Loucy (cell line): ENCODE measurements at regions not wholly inside any gene's neighbourhood (a gene's known extent, or its start where the extent isn't known, plus 50 kb on each side); places are given as distances from the start of the nearest gene placed in this dataset.
A peak's percentile ranks its signal among the peaks of the same experiment; 100 is the strongest.

Experiments
- H2AFZ ChIP-seq: fragments of 200-600 bp; sonication (generic); 2 replicates; pipeline ENCODE4 v1.6.0; 2016; ENCODE audit warnings: antibody characterized with exemption, mild to moderate bottlenecking, low read length, moderate library complexity
- H3F3A ChIP-seq: fragments of 200-600 bp; 2 replicates; pipeline ENCODE4 v1.6.0; 2016; ENCODE audit warnings: antibody characterized with exemption, low read depth, mild to moderate bottlenecking
- H3K27me3 ChIP-seq: fragments of 200-600 bp; sonication (generic); 2 replicates; pipeline ENCODE4 v1.6.1; 2014; ENCODE audit warnings: low read length, mild to moderate bottlenecking; ENCODE audit not compliant: insufficient read depth, poor library complexity, severe bottlenecking
- H3K36me3 ChIP-seq: fragments of 200-600 bp; sonication (generic); 2 replicates; pipeline ENCODE4 v1.6.1; 2016; ENCODE audit warnings: low read length; ENCODE audit not compliant: insufficient read depth
- H3K4me1 ChIP-seq: fragments of 200-600 bp; sonication (generic); 2 replicates; pipeline ENCODE4 v1.5.1; 2014; ENCODE audit warnings: low read length, mild to moderate bottlenecking; ENCODE audit not compliant: insufficient read depth, poor library complexity, severe bottlenecking
- H3K4me2 ChIP-seq: fragments of 200-600 bp; sonication (generic); 2 replicates; pipeline ENCODE4 v1.6.0; 2014; ENCODE audit warnings: antibody characterized with exemption, low read length, low read depth, mild to moderate bottlenecking; ENCODE audit not compliant: poor library complexity, severe bottlenecking
- H3K4me3 ChIP-seq: fragments of 200-600 bp; sonication (generic); 2 replicates; pipeline ENCODE4 v1.5.1; 2014; ENCODE audit warnings: low read length, mild to moderate bottlenecking, mixed read lengths; ENCODE audit not compliant: poor library complexity, severe bottlenecking
- H3K79me2 ChIP-seq: fragments of 200-600 bp; sonication (generic); 2 replicates; pipeline ENCODE4 v1.6.1; 2014; ENCODE audit warnings: low read length; ENCODE audit not compliant: insufficient read depth
- H3K9ac ChIP-seq: fragments of 200-600 bp; sonication (generic); 2 replicates; pipeline ENCODE4 v1.6.0; 2014; ENCODE audit warnings: mild to moderate bottlenecking, low read depth, low read length, moderate library complexity; ENCODE audit not compliant: poor library complexity, severe bottlenecking
- H3K9me2 ChIP-seq: fragments of 200-600 bp; sonication (generic); replicated peaks from 2 replicates; pipeline ENCODE4 v1.6.1; 2016; ENCODE audit warnings: low read depth, low read length, mixed read lengths
- H3K9me3 ChIP-seq: fragments of 200-600 bp; sonication (generic); 2 replicates; pipeline ENCODE4 v1.6.1; 2014; ENCODE audit warnings: mild to moderate bottlenecking, antibody characterized with exemption, low read length, low read depth; ENCODE audit not compliant: insufficient read depth
- H4K20me1 ChIP-seq: fragments of 200-600 bp; sonication (generic); 2 replicates; pipeline ENCODE4 v1.6.0; 2014; ENCODE audit warnings: antibody characterized with exemption, low read length, mild to moderate bottlenecking; ENCODE audit not compliant: insufficient read depth, poor library complexity, severe bottlenecking
- CTCF ChIP-seq: fragments of 200-600 bp; sonication (generic); conservative IDR thresholded peaks from 2 replicates; pipeline ENCODE4 v1.5.1; 2014; ENCODE audit warnings: mild to moderate bottlenecking, antibody characterized with exemption, low read length
- EZH2phosphoT487 ChIP-seq: fragments of 200-600 bp; IDR thresholded peaks from 2 replicates; pipeline ENCODE4 v1.6.1; 2018; ENCODE audit warnings: antibody characterized with exemption, mild to moderate bottlenecking, moderate library complexity, borderline replicate concordance

- Histone ChIP-seq H3K36me3 (no peaks in the 10 kb centered on the region), H3K9me3 (0 out of 2 replicates have a peak, but pooled peaks cover 5% of the 10 kb centered on the region), H3K4me3 (no peak overlapping the region), H3K9ac (no peak overlapping the region), H3K9me2 (no peaks in the 10 kb centered on the region), H4K20me1 (no peaks in the 10 kb centered on the region), H3F3A (no peaks in the 10 kb centered on the region), H3K79me2 (no peaks in the 10 kb centered on the region), H3K4me2 (no peak overlapping the region), H3K27me3 (no peaks in the 10 kb centered on the region), H2AFZ (no peak overlapping the region), H3K4me1 (peaks cover 16% of the 10 kb centered on the region)
- TF ChIP-seq EZH2phosphoT487 (no peak), CTCF (no peak)
Measured at GRCh38 chr12:24200010-24200409, 250.5 kb upstream of the SOX5 start.

DNA sequence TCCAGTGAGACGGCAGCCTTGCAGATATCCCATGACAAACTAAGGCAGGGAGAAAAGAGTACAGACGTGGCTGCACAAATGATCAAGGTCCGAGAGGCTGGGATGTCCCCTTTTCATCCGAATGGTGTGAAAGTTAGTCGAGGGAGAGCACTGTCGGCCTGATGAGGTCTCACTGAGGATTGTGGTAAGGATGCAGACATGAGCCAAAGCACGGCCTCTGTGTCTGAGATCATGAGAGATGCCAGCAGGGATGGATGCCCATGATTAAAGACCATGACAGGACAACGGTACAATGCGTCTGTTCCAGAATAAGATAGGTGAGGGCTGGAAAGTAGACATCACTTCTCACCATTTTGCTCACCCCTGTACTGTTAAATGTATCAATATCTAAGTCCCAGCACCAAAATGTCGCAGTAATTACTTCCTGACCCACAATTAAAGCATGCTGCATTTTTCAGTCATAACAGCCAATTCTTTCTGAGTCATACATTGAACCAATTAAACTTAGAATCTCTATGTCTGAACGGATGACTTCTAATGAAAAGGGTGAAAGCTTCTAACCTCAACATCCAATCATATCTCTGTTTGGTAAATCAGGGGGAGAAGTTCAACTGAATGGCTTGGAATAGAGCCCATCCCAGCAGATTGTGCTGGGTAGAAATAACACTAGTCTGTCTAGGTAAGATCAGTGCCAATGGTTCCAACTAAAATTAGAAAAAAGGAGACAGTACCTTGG is 249.6 kb upstream of the SOX5 start:
- Histone ChIP-seq H3K36me3 (no peaks in the 10 kb centered on the region), H3K27me3 (no peaks in the 10 kb centered on the region), H4K20me1 (no peaks in the 10 kb centered on the region), H3K4me2 (no peak overlapping the region), H3K9me3 (0 out of 2 replicates have a peak, but pooled peaks cover 5% of the 10 kb centered on the region), H3K4me1 (peaks cover 16% of the 10 kb centered on the region), H3K9me2 (no peaks in the 10 kb centered on the region), H3K4me3 (no peak overlapping the region), H3F3A (no peaks in the 10 kb centered on the region), H3K79me2 (no peaks in the 10 kb centered on the region), H3K9ac (no peak overlapping the region), H2AFZ (no peak overlapping the region)
- TF ChIP-seq CTCF (no peak), EZH2phosphoT487 (no peak)

DNA sequence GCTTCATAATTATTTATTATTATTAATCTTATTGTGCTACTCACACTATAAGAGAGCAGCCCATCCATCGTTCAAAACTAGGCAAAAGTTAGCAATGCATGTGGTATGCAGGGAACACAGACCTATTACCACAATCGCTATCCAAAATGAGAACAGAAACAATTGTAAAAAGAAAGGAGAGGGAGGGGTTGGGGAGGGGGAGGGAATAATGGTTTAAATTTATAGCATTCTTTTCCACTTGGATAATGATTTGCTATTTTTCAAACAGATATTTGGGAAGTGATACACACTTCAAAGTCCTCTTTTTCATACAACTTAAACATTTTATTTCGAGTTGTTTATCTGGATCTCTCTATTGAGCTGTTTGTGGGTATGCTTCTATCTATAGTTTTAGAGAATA is 248.6 kb upstream of the SOX5 start:
- no peaks in the 10 kb centered on the region for H3K79me2 ChIP-seq
- no peaks in the 10 kb centered on the region for H3K9me2 ChIP-seq
- H3K4me2 ChIP-seq: peak overlapping the region; percentile 31
- peaks cover 16% of the 10 kb centered on the region for H3K4me1 ChIP-seq
- no peak overlapping the region for H3K4me3 ChIP-seq
- no peak overlapping the region for H3K9ac ChIP-seq
- H4K20me1 ChIP-seq: no peaks in the 10 kb centered on the region
- H3K27me3 ChIP-seq: no peaks in the 10 kb centered on the region
- H3K36me3 ChIP-seq: no peaks in the 10 kb centered on the region
- no peak overlapping the region for H2AFZ ChIP-seq
- TF ChIP-seq EZH2phosphoT487 (no peak), CTCF (no peak)
- no peaks in the 10 kb centered on the region for H3F3A ChIP-seq
- H3K9me3 ChIP-seq: no peaks in the 10 kb centered on the region
